IMR-90 (cell line): ENCODE measurements at regions not wholly inside any gene's neighbourhood (a gene's known extent, or its start where the extent isn't known, plus 50 kb on each side); places are given as distances from the start of the nearest gene placed in this dataset.

Experiments
- ATAC-seq: fragments of 200-7000 bp; cut with Tn5 transposase; 2 replicates; pipeline ENCODE4 v1.9.1; 2020; ENCODE audit warnings: low read depth, mild to moderate bottlenecking, moderate library complexity
- BruUV-seq: library from RNA; stranded (reverse); fragments of 400-500 nt; replicated peaks from 2 replicates; lab custom pipeline; 2021; lab: Mats Ljungman, UMichigan
- CTCF ChIA-PET: fragments of 300-600 bp; formaldehyde crosslinking; extraction: SDS; loops from one replicate; lab custom pipeline; 2021; ENCODE audit warnings: antibody characterized with exemption; lab: Yijun Ruan, JAX
- POLR2A ChIA-PET: fragments of 300-600 bp; sonication (Branson Sonifier 250); formaldehyde crosslinking; loops from one replicate; lab custom pipeline; 2022; ENCODE audit warnings: antibody characterized with exemption; ENCODE audit not compliant: unreplicated experiment; lab: Charles Lee
- DNase-seq: peaks from one replicate; pipeline ENCODE4 v3.0.0; 2013
- H2AFZ ChIP-seq: replicated peaks from 2 replicates; pipeline ENCODE3; 2013; ENCODE audit warnings: low read length, mild to moderate bottlenecking; ENCODE audit not compliant: poor library complexity
- H2AK5ac ChIP-seq: 2 replicates; pipeline ENCODE4 v1.6.1; 2013; ENCODE audit warnings: low read depth, low read length, inconsistent platforms
- H2AK9ac ChIP-seq: replicated peaks from 2 replicates; pipeline ENCODE3; 2013; ENCODE audit warnings: mild to moderate bottlenecking, low read depth, low read length, moderate library complexity; ENCODE audit not compliant: poor library complexity
- H2BK120ac ChIP-seq: 2 replicates; pipeline ENCODE4 v1.6.1; 2013; ENCODE audit warnings: low read depth, low read length, inconsistent platforms
- H2BK15ac ChIP-seq: 3 replicates; pipeline ENCODE4 v1.6.1; 2013; ENCODE audit warnings: low read depth, low read length, inconsistent platforms
- H2BK20ac ChIP-seq: 2 replicates; pipeline ENCODE4 v1.6.1; 2013; ENCODE audit warnings: low read depth, mild to moderate bottlenecking, inconsistent platforms, low read length, moderate library complexity
- H2BK5ac ChIP-seq: 2 replicates; pipeline ENCODE4 v1.6.1; 2013; ENCODE audit warnings: mild to moderate bottlenecking, low read depth, low read length, inconsistent platforms; ENCODE audit not compliant: poor library complexity, severe bottlenecking
- H3K14ac ChIP-seq: replicated peaks from 2 replicates; pipeline ENCODE4 v1.6.1; 2013; ENCODE audit warnings: low read depth, low read length, inconsistent platforms
- H3K18ac ChIP-seq: 2 replicates; pipeline ENCODE4 v1.6.1; 2013; ENCODE audit warnings: low read depth, low read length, control low read depth
- H3K23ac ChIP-seq: 2 replicates; pipeline ENCODE4 v1.6.1; 2013; ENCODE audit warnings: low read depth, low read length, inconsistent platforms
- H3K27ac ChIP-seq: 2 replicates; pipeline ENCODE4 v1.5.1; 2013; ENCODE audit warnings: mild to moderate bottlenecking, control low read depth, low read length; ENCODE audit not compliant: insufficient read depth
- H3K27me3 ChIP-seq: 2 replicates; pipeline ENCODE4 v1.6.1; 2013; ENCODE audit warnings: low read length; ENCODE audit not compliant: control insufficient read depth, insufficient read depth
- H3K36me3 ChIP-seq: 2 replicates; pipeline ENCODE4 v1.6.1; 2013; ENCODE audit warnings: low read length, mixed read lengths; ENCODE audit not compliant: control insufficient read depth, insufficient read depth
- H3K4ac ChIP-seq: 2 replicates; pipeline ENCODE4 v1.6.1; 2013; ENCODE audit warnings: low read depth, low read length, inconsistent platforms
- H3K4me1 ChIP-seq: 2 replicates; pipeline ENCODE4 v1.6.1; 2013; ENCODE audit warnings: low read length, mixed read lengths; ENCODE audit not compliant: control insufficient read depth, insufficient read depth
- H3K4me2 ChIP-seq: 2 replicates; pipeline ENCODE4 v1.6.1; 2013; ENCODE audit warnings: low read depth, mild to moderate bottlenecking, control low read depth, low read length, moderate library complexity
- H3K4me3 ChIP-seq: 2 replicates; pipeline ENCODE4 v1.5.1; 2013; ENCODE audit warnings: low read depth, mild to moderate bottlenecking, control low read depth, low read length, moderate library complexity; ENCODE audit not compliant: insufficient read depth
- H3K56ac ChIP-seq: 2 replicates; pipeline ENCODE4 v1.6.1; 2013; ENCODE audit warnings: low read length, inconsistent platforms; ENCODE audit not compliant: insufficient read depth; ENCODE audit errors: extremely low read depth
- H3K79me1 ChIP-seq, 2 experiments: 2 replicates each; pipeline ENCODE4 v1.6.1; 2013; ENCODE audit warnings: low read length in 2 of 2, inconsistent platforms in 1 of 2, low read depth in 1 of 2
- H3K9ac ChIP-seq: 2 replicates; pipeline ENCODE4 v1.6.1; 2013; ENCODE audit warnings: low read depth, low read length, control low read depth
- H3K9me1 ChIP-seq: 2 replicates; pipeline ENCODE4 v1.6.1; 2013; ENCODE audit warnings: low read length, inconsistent platforms; ENCODE audit not compliant: insufficient read depth
- H3K9me3 ChIP-seq: 2 replicates; pipeline ENCODE4 v1.6.1; 2013; ENCODE audit warnings: low read length; ENCODE audit not compliant: control insufficient read depth, insufficient read depth
- H4K20me1 ChIP-seq: 2 replicates; pipeline ENCODE4 v1.6.1; 2013; ENCODE audit warnings: low read length, inconsistent platforms; ENCODE audit not compliant: insufficient read depth
- H4K5ac ChIP-seq: 2 replicates; pipeline ENCODE4 v1.6.1; 2013; ENCODE audit warnings: mild to moderate bottlenecking, low read depth, low read length, control low read depth
- H4K8ac ChIP-seq, 2 experiments: 2 replicates each; pipeline ENCODE4 v1.6.1; 2013; ENCODE audit warnings: low read depth in 2 of 2, low read length in 2 of 2, control low read depth in 1 of 2, inconsistent platforms in 1 of 2
- H4K91ac ChIP-seq: 2 replicates; pipeline ENCODE4 v1.6.1; 2013; ENCODE audit warnings: low read depth, low read length, inconsistent platforms; ENCODE audit not compliant: insufficient read depth
- BHLHE40 ChIP-seq: fragments of 150-350 bp; IDR thresholded peaks from 2 replicates; pipeline ENCODE4 v1.6.1; 2016; ENCODE audit warnings: mild to moderate bottlenecking, low read depth, low read length
- CEBPB ChIP-seq: IDR thresholded peaks from 2 replicates; pipeline ENCODE4 v1.6.1; 2012; ENCODE audit warnings: low read depth, low read length, improper control_type of control experiment
- FOS ChIP-seq: fragments of 150-350 bp; IDR thresholded peaks from 2 replicates; pipeline ENCODE4 v1.6.1; 2016; ENCODE audit warnings: low read depth, low read length
- NFE2L2 ChIP-seq: fragments of 150-350 bp; IDR thresholded peaks from 2 replicates; pipeline ENCODE4 v1.6.1; 2016; ENCODE audit warnings: low read depth, mild to moderate bottlenecking, low read length
- POLR2A ChIP-seq: IDR thresholded peaks from 2 replicates; pipeline ENCODE4 v1.6.1; 2012; ENCODE audit warnings: mild to moderate bottlenecking, low read depth, low read length
- RAD21 ChIP-seq: IDR thresholded peaks from 2 replicates; pipeline ENCODE4 v1.6.1; 2012; ENCODE audit warnings: low read length, improper control_type of control experiment
- USF2 ChIP-seq: fragments of 150-350 bp; IDR thresholded peaks from 2 replicates; pipeline ENCODE4 v1.6.1; 2017; ENCODE audit warnings: mild to moderate bottlenecking, antibody characterized with exemption, low read length, low read depth
- WGBS, 2 experiments: methylation state at CpG; one replicate each; pipeline versions ENCODE4 v1.1.5 to v1.1.7; 2013; ENCODE audit warnings: missing lambda C conversion rate in 2 of 2; ENCODE audit not compliant: insufficient read length in 1 of 2; ENCODE audit errors: extremely low coverage in 2 of 2; 5-methylcytosine and 5-hydroxymethylcytosine counted together
- dilution Hi-C: fragments of 300-500 bp; cut with HindIII; formaldehyde crosslinking; loops from one replicate; pipeline ENCODE4 v1.14.3; 2018; ENCODE audit warnings: low sequenced_read_pairs; ENCODE audit not compliant: unreplicated experiment
- in situ Hi-C: fragments of 300-500 bp; cut with MboI; formaldehyde crosslinking; loops from 3 replicates; pipeline ENCODE4 v1.14.3; 2019; ENCODE audit warnings: low sequenced_read_pairs, inconsistent platforms, mixed read lengths
- intact Hi-C: fragments of 100-400 bp; cut with micrococcal nuclease; formaldehyde crosslinking; loops from 2 replicates; pipeline ENCODE4 v1.10.0; 2022
- TF ChIP-seq, protein P1 (sequence below): fragments of 150-350 bp; IDR thresholded peaks from 2 replicates; pipeline ENCODE4 v1.6.1; 2016; ENCODE audit warnings: low read depth, mild to moderate bottlenecking, low read length, moderate library complexity, borderline replicate concordance

- Histone ChIP-seq H3K27me3 (no peaks in the 10 kb centered on the region), H2BK15ac (no peak overlapping the region), H3K79me1 (no peaks in the 10 kb centered on the region), H3K4me2 (no peak overlapping the region), H4K5ac (no peak overlapping the region), H3K18ac (no peak overlapping the region), H2AK9ac (no peak overlapping the region), H3K4ac (no peak overlapping the region), H3K23ac (no peak overlapping the region), H3K14ac (no peak overlapping the region), H3K9ac (no peak overlapping the region), H4K8ac (no peak overlapping the region), H4K20me1 (no peaks in the 10 kb centered on the region), H2BK5ac (no peak overlapping the region), H2BK20ac (no peak overlapping the region), H3K4me1 (no peaks in the 10 kb centered on the region), H3K27ac (no peak overlapping the region), H3K36me3 (no peaks in the 10 kb centered on the region), H2AK5ac (no peak overlapping the region), H3K56ac (no peak overlapping the region), H3K4me3 (no peak overlapping the region), H3K9me3 (no peaks in the 10 kb centered on the region; the same call in 1 of the 2 replicates), H2BK120ac (no peak overlapping the region), H2AFZ (no peak overlapping the region), H4K91ac (no peak overlapping the region), H3K9me1 (no peaks in the 10 kb centered on the region)
- WGBS, 2 experiments, result no CpG with 5 or more reads among the region's 1 CpG
- DNase-seq, result no peak
- dilution Hi-C loops, result no loop called here
- no TSS peak for BruUV-seq
- CTCF ChIA-PET, result no interaction called here
- TF ChIP-seq RAD21, result no peak
- TF ChIP-seq FOS, result no peak
- TF ChIP-seq BHLHE40, result no peak
- 0 out of 2 replicates have a peak, but pooled peaks have one; percentile 16 for TF ChIP-seq CEBPB
- TF ChIP-seq USF2, result no peak
- no peak for TF ChIP-seq NFE2L2
- TF ChIP-seq, protein P1, sequence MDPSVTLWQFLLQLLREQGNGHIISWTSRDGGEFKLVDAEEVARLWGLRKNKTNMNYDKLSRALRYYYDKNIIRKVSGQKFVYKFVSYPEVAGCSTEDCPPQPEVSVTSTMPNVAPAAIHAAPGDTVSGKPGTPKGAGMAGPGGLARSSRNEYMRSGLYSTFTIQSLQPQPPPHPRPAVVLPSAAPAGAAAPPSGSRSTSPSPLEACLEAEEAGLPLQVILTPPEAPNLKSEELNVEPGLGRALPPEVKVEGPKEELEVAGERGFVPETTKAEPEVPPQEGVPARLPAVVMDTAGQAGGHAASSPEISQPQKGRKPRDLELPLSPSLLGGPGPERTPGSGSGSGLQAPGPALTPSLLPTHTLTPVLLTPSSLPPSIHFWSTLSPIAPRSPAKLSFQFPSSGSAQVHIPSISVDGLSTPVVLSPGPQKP, result no peak
- TF ChIP-seq POLR2A, result no peak
- POLR2A ChIA-PET, result no interaction called here
- intact Hi-C loops, result no loop called here
- in situ Hi-C loops, result loop anchor here (25.0 kb wide), 1 partner anchor 739 kb away; no protein-coding TSS in a partner anchor
- no peak for ATAC-seq
Observed at GRCh38 chr19:28701491-28701890, 511.5 kb downstream of the UQCRFS1 start.
